ENCODE measurements at regions not wholly inside any gene's neighbourhood (a gene's known extent, or its start where the extent isn't known, plus 50 kb on each side); places are given as distances from the start of the nearest gene placed in this dataset.

- Histone ChIP-seq H3K27me3 (ENCODE audit: control insufficient read depth in 1 of 2, insufficient read depth in 2 of 2, low read length in 2 of 2) (no peaks in the 10 kb centered on the region), H3K27ac (ENCODE audit: low read length) (no peak overlapping the region), H3K4me3 (ENCODE audit: low read length in 2 of 2) (no peak overlapping the region), H3K4me1 (ENCODE audit: control insufficient read depth, insufficient read depth, low read length) (no peaks in the 10 kb centered on the region), H3K9ac (ENCODE audit: low read length in 2 of 2) (no peak overlapping the region), H3K9me3 (ENCODE audit: control insufficient read depth in 2 of 2, low read length in 2 of 2) (no peaks in the 10 kb centered on the region), H3K36me3 (ENCODE audit: control insufficient read depth in 2 of 2, insufficient read depth in 2 of 2, low read length in 2 of 2) (no peaks in the 10 kb centered on the region)
Observed at GRCh38 chr5:130536691-130537090, 628.4 kb downstream of the HINT1 start.

- Histone ChIP-seq H3K4me3 (ENCODE audit: low read length in 2 of 2) (no peak overlapping the region), H3K9me3 (ENCODE audit: control insufficient read depth in 2 of 2, low read length in 2 of 2) (no peaks in the 10 kb centered on the region), H3K4me1 (ENCODE audit: control insufficient read depth, insufficient read depth, low read length) (no peaks in the 10 kb centered on the region), H3K27ac (ENCODE audit: low read length) (no peak overlapping the region), H3K36me3 (ENCODE audit: control insufficient read depth in 2 of 2, insufficient read depth in 2 of 2, low read length in 2 of 2) (no peaks in the 10 kb centered on the region), H3K27me3 (ENCODE audit: control insufficient read depth in 1 of 2, insufficient read depth in 2 of 2, low read length in 2 of 2) (no peaks in the 10 kb centered on the region), H3K9ac (ENCODE audit: low read length in 2 of 2) (no peak overlapping the region)
Observed at GRCh38 chr5:130532786-130533185, 628.5 kb downstream of the CHSY3 start.

- H3K9ac ChIP-seq (ENCODE audit: low read length in 2 of 2) = no peak overlapping the region
- no peaks in the 10 kb centered on the region for H3K9me3 ChIP-seq (ENCODE audit: control insufficient read depth in 2 of 2, low read length in 2 of 2)
- no peaks in the 10 kb centered on the region for H3K4me1 ChIP-seq (ENCODE audit: control insufficient read depth, insufficient read depth, low read length)
- no peaks in the 10 kb centered on the region for H3K27me3 ChIP-seq (ENCODE audit: control insufficient read depth in 1 of 2, insufficient read depth in 2 of 2, low read length in 2 of 2)
- H3K4me3 ChIP-seq (ENCODE audit: low read length in 2 of 2) = no peak overlapping the region
- H3K27ac ChIP-seq (ENCODE audit: low read length) = no peak overlapping the region
- no peaks in the 10 kb centered on the region for H3K36me3 ChIP-seq (ENCODE audit: control insufficient read depth in 2 of 2, insufficient read depth in 2 of 2, low read length in 2 of 2)
Observed at GRCh38 chr5:130529511-130530485, 625.5 kb downstream of the CHSY3 start.

- Histone ChIP-seq H3K9ac (ENCODE audit: low read length in 2 of 2) (no peak overlapping the region), H3K9me3 (ENCODE audit: control insufficient read depth in 2 of 2, low read length in 2 of 2) (no peaks in the 10 kb centered on the region), H3K27ac (ENCODE audit: low read length) (no peak overlapping the region), H3K27me3 (ENCODE audit: control insufficient read depth in 1 of 2, insufficient read depth in 2 of 2, low read length in 2 of 2) (no peaks in the 10 kb centered on the region), H3K4me3 (ENCODE audit: low read length in 2 of 2) (no peak overlapping the region), H3K4me1 (ENCODE audit: control insufficient read depth, insufficient read depth, low read length) (no peaks in the 10 kb centered on the region), H3K36me3 (ENCODE audit: control insufficient read depth in 2 of 2, insufficient read depth in 2 of 2, low read length in 2 of 2) (no peaks in the 10 kb centered on the region)
Observed at GRCh38 chr5:130529111-130529510, 624.8 kb downstream of the CHSY3 start.

GRCh38 chr5:130528474-130528873 is 624.2 kb downstream of the CHSY3 start:
- Histone ChIP-seq H3K4me3 (ENCODE audit: low read length in 2 of 2) (no peak overlapping the region), H3K4me1 (ENCODE audit: control insufficient read depth, insufficient read depth, low read length) (no peaks in the 10 kb centered on the region), H3K9me3 (ENCODE audit: control insufficient read depth in 2 of 2, low read length in 2 of 2) (no peaks in the 10 kb centered on the region), H3K27me3 (ENCODE audit: control insufficient read depth in 1 of 2, insufficient read depth in 2 of 2, low read length in 2 of 2) (no peaks in the 10 kb centered on the region), H3K36me3 (ENCODE audit: control insufficient read depth in 2 of 2, insufficient read depth in 2 of 2, low read length in 2 of 2) (no peaks in the 10 kb centered on the region), H3K9ac (ENCODE audit: low read length in 2 of 2) (no peak overlapping the region), H3K27ac (ENCODE audit: low read length) (no peak overlapping the region)

- Histone ChIP-seq H3K4me1 (ENCODE audit: control insufficient read depth, insufficient read depth, low read length) (no peaks in the 10 kb centered on the region), H3K9ac (ENCODE audit: low read length in 2 of 2) (no peak overlapping the region), H3K27me3 (ENCODE audit: control insufficient read depth in 1 of 2, insufficient read depth in 2 of 2, low read length in 2 of 2) (no peaks in the 10 kb centered on the region), H3K4me3 (ENCODE audit: low read length in 2 of 2) (no peak overlapping the region), H3K27ac (ENCODE audit: low read length) (no peak overlapping the region), H3K9me3 (ENCODE audit: control insufficient read depth in 2 of 2, low read length in 2 of 2) (no peaks in the 10 kb centered on the region), H3K36me3 (ENCODE audit: control insufficient read depth in 2 of 2, insufficient read depth in 2 of 2, low read length in 2 of 2) (no peaks in the 10 kb centered on the region)
Observed at GRCh38 chr5:130526708-130527107, 622.4 kb downstream of the CHSY3 start.

GRCh38 chr5:130520211-130520610 is 615.9 kb downstream of the CHSY3 start:
- Histone ChIP-seq H3K27me3 (ENCODE audit: control insufficient read depth in 1 of 2, insufficient read depth in 2 of 2, low read length in 2 of 2) (no peaks in the 10 kb centered on the region), H3K9ac (ENCODE audit: low read length in 2 of 2) (no peak overlapping the region), H3K27ac (ENCODE audit: low read length) (no peak overlapping the region), H3K4me3 (ENCODE audit: low read length in 2 of 2) (no peak overlapping the region), H3K36me3 (ENCODE audit: control insufficient read depth in 2 of 2, insufficient read depth in 2 of 2, low read length in 2 of 2) (no peaks in the 10 kb centered on the region), H3K9me3 (ENCODE audit: control insufficient read depth in 2 of 2, low read length in 2 of 2) (peaks cover 0 to 4% of the 10 kb centered on the region in 2 donors), H3K4me1 (ENCODE audit: control insufficient read depth, insufficient read depth, low read length) (no peaks in the 10 kb centered on the region)

- Histone ChIP-seq H3K9ac (ENCODE audit: low read length in 2 of 2) (no peak overlapping the region), H3K36me3 (ENCODE audit: control insufficient read depth in 2 of 2, insufficient read depth in 2 of 2, low read length in 2 of 2) (no peaks in the 10 kb centered on the region), H3K4me3 (ENCODE audit: low read length in 2 of 2) (no peak overlapping the region), H3K9me3 (ENCODE audit: control insufficient read depth in 2 of 2, low read length in 2 of 2) (peaks cover 0 to 4% of the 10 kb centered on the region in 2 donors), H3K27me3 (ENCODE audit: control insufficient read depth in 1 of 2, insufficient read depth in 2 of 2, low read length in 2 of 2) (no peaks in the 10 kb centered on the region), H3K4me1 (ENCODE audit: control insufficient read depth, insufficient read depth, low read length) (no peaks in the 10 kb centered on the region), H3K27ac (ENCODE audit: low read length) (no peak overlapping the region)
Observed at GRCh38 chr5:130514984-130515690, 610.9 kb downstream of the CHSY3 start.

GRCh38 chr5:130502702-130503101 is 598.4 kb downstream of the CHSY3 start:
- H3K27me3 ChIP-seq (ENCODE audit: control insufficient read depth in 1 of 2, insufficient read depth in 2 of 2, low read length in 2 of 2) = no peaks in the 10 kb centered on the region

GRCh38 chr5:130501151-130501865 is 597.0 kb downstream of the CHSY3 start:
- Histone ChIP-seq H3K4me3 (ENCODE audit: low read length in 2 of 2) (no peak overlapping the region), H3K27ac (ENCODE audit: low read length) (no peak overlapping the region), H3K36me3 (ENCODE audit: control insufficient read depth in 2 of 2, insufficient read depth in 2 of 2, low read length in 2 of 2) (no peaks in the 10 kb centered on the region), H3K9ac (ENCODE audit: low read length in 2 of 2) (no peak overlapping the region), H3K9me3 (ENCODE audit: control insufficient read depth in 2 of 2, low read length in 2 of 2) (no peaks in the 10 kb centered on the region), H3K27me3 (ENCODE audit: control insufficient read depth in 1 of 2, insufficient read depth in 2 of 2, low read length in 2 of 2) (no peaks in the 10 kb centered on the region), H3K4me1 (ENCODE audit: control insufficient read depth, insufficient read depth, low read length) (no peaks in the 10 kb centered on the region)

More at GRCh38 chr5:130502702-130503101, 598.4 kb downstream of the CHSY3 start:
- Histone ChIP-seq H3K36me3 (ENCODE audit: control insufficient read depth in 2 of 2, insufficient read depth in 2 of 2, low read length in 2 of 2) (no peaks in the 10 kb centered on the region), H3K4me1 (ENCODE audit: control insufficient read depth, insufficient read depth, low read length) (no peaks in the 10 kb centered on the region), H3K4me3 (ENCODE audit: low read length in 2 of 2) (no peak overlapping the region), H3K9ac (ENCODE audit: low read length in 2 of 2) (no peak overlapping the region), H3K9me3 (ENCODE audit: control insufficient read depth in 2 of 2, low read length in 2 of 2) (no peaks in the 10 kb centered on the region), H3K27ac (ENCODE audit: low read length) (no peak overlapping the region)

Data from stomach smooth muscle (tissue), 2 donors.